Lower leg skin (tissue), 4 donors: ENCODE measurements at regions not wholly inside any gene's neighbourhood (a gene's known extent, or its start where the extent isn't known, plus 50 kb on each side); places are given as distances from the start of the nearest gene placed in this dataset.

Experiments used
- DNase-seq, 2 donors: peaks; one replicate each; pipeline ENCODE4 v3.0.0-alpha.2; 2019; ENCODE audit warnings: low spot score in 2 of 2
- H3K4me3 ChIP-seq: fragments of 200-600 bp; sonication (generic); 2 replicates; pipeline ENCODE4 v1.5.1; 2017; ENCODE audit warnings: mild to moderate bottlenecking, low read depth; ENCODE audit not compliant: poor library complexity, severe bottlenecking
- POLR2A ChIP-seq, 2 donors: fragments of 450-650 bp; IDR thresholded peaks; one replicate each; pipeline ENCODE4 v1.6.1; 2016 to 2017; ENCODE audit warnings: antibody characterized with exemption in 2 of 2, mild to moderate bottlenecking in 1 of 2, moderate library complexity in 1 of 2
- WGBS, 2 donors: methylation state at CpG; one replicate each; pipeline ENCODE4 v1.1.5; 2018; 5-methylcytosine and 5-hydroxymethylcytosine counted together
- intact Hi-C: fragments of 100-400 bp; cut with DNase I; formaldehyde crosslinking; loops from one replicate; pipeline ENCODE4 v1.15.0; 2023; ENCODE audit warnings: low total_unique reads
- TF ChIP-seq, protein P1 (sequence below), 3 donors: fragments of 450-650 bp; IDR thresholded peaks; one replicate each; pipeline ENCODE4 v1.5.1; 2016; ENCODE audit warnings: antibody characterized with exemption in 3 of 3, mild to moderate bottlenecking in 3 of 3, moderate library complexity in 2 of 3

DNA sequence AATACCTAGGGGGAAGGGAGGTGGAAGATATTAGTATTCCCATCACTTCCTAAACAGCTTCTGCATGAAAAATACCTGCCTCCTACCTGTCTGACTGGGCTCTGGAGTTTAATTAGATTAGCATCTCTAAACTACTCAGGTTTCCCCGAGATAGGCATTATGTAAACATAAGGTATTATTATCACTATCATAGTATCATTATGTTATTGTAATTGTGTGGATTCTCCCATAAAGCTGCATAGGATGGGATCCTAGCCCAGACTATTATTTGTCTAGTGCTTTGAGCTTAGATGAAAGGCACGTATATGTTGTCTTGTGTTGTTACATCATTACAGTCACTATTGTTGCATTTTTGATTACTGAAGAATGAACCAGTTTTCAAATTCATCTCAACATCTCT is 115.2 kb upstream of the SOX21 start:
- intact Hi-C loops = no loop called here
- TF ChIP-seq, protein P1, sequence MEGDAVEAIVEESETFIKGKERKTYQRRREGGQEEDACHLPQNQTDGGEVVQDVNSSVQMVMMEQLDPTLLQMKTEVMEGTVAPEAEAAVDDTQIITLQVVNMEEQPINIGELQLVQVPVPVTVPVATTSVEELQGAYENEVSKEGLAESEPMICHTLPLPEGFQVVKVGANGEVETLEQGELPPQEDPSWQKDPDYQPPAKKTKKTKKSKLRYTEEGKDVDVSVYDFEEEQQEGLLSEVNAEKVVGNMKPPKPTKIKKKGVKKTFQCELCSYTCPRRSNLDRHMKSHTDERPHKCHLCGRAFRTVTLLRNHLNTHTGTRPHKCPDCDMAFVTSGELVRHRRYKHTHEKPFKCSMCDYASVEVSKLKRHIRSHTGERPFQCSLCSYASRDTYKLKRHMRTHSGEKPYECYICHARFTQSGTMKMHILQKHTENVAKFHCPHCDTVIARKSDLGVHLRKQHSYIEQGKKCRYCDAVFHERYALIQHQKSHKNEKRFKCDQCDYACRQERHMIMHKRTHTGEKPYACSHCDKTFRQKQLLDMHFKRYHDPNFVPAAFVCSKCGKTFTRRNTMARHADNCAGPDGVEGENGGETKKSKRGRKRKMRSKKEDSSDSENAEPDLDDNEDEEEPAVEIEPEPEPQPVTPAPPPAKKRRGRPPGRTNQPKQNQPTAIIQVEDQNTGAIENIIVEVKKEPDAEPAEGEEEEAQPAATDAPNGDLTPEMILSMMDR (IDR thresholded peaks at IDR 0.05) = no peak
- no peak for TF ChIP-seq POLR2A (IDR thresholded peaks at IDR 0.05)
- 55 to 61% methylated on average over 2 of the region's 2 CpGs for WGBS, 2 donors
- H3K4me3 ChIP-seq = no peak overlapping the region
- no peak for DNase-seq

DNA sequence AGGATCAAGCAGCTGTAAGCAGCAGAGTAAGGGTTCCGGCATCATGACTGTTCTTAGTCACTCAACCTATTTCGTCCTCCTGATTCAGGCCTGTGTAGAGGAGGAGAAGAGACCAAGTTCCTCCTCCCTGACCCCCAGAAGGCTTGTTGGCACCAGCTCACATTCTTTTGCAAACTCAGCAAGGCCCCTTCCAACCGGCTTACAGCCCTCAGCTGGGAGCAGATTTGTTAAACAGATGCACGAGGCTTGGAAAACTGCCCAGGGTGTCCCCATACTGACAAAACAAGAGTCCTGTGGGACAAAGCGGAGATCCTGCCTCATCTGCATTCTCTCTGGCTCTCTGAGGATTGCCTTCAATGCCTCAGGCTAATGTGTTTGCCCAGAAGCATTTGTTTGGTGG is 113.2 kb upstream of the SOX21 start:
- no peak overlapping the region for H3K4me3 ChIP-seq
- TF ChIP-seq POLR2A (IDR thresholded peaks at IDR 0.05) = no peak
- TF ChIP-seq, protein P1 (IDR thresholded peaks at IDR 0.05) = no peak
- WGBS, 2 donors = 34 to 42% methylated on average over 5 of the region's 5 CpGs
- intact Hi-C loops = no loop called here
- DNase-seq = peak in 1 of 2 donors; percentile 26

DNA sequence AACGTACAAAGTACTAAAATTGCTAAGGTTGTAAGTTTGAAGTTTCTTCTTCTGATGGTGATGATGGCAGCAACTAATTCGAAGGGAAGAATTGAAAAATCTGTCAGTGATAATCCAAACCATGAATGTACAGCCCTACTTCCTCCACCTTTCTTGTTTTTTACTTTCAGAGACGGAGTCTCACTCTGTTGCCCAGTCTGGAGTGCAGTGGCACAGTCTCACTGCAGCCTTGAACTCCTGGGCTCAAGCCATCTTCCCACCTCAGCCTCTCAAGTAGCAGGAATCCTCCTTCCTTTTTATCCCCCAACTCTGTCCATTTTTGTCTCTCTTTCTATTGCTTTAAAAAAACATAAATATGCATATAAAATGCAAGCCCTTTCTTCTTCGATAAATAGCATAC is 112.3 kb upstream of the SOX21 start:
- intact Hi-C loops = loop anchor here (5.0 kb wide), 1 partner anchor 642 kb away; no protein-coding TSS in a partner anchor
- DNase-seq = no peak

DNA sequence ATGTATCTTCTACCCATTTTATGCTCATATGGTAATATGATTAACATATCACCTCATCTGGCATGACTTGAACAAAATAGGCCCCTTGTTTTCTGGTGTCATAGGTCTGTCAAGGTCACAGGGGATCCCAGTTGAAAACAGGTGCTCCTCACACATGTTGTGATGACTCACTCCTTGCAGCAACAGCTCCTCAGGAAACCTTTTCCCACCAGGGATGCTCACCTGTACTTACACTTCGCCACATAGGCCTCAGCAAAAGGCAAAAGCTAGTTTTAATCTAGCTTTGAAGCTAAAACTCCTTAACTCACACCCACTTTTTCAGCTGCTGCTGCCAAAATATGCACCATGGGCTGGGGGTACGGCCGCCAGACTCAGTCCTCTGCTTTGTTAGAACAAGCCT is 110.0 kb upstream of the SOX21 start:
- DNase-seq = no peak
- no peak for TF ChIP-seq POLR2A (IDR thresholded peaks at IDR 0.05)
- TF ChIP-seq, protein P1 (IDR thresholded peaks at IDR 0.05) = no peak
- 84 to 92% methylated on average over 3 of the region's 3 CpGs for WGBS, 2 donors
- intact Hi-C loops = loop anchor here (5.0 kb wide), 1 partner anchor 640 kb away; no protein-coding TSS in a partner anchor
- H3K4me3 ChIP-seq = no peak overlapping the region

More for the DNA sequence above, 112.3 kb upstream of the SOX21 start:
- no peak for TF ChIP-seq POLR2A (IDR thresholded peaks at IDR 0.05)
- TF ChIP-seq, protein P1 (IDR thresholded peaks at IDR 0.05) = no peak
- 85 to 87% methylated on average over 4 of the region's 4 CpGs for WGBS, 2 donors
- no peak overlapping the region for H3K4me3 ChIP-seq

DNA sequence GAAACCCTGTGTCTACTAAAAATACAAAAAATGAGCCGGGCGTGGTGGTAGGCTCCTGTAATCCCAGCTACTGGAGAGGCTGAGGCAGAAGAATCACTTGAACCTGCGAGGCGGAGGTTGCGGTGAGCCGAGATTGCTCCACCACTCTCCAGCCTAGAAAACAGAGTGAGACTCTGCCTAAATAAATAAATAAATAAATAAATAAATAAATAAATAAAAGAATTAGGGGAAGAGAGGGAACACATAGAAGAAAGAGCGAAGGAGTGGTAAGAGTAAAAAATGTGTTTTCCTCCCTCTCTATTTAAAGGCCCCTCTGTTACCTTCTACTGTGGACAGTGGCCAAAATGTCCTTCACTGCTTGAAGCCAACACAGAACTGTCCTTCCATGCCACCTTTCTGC is 103.9 kb upstream of the SOX21 start:
- intact Hi-C loops = no loop called here
- DNase-seq = no peak
- no peak for TF ChIP-seq POLR2A (IDR thresholded peaks at IDR 0.05)
- TF ChIP-seq, protein P1 (IDR thresholded peaks at IDR 0.05) = no peak
- no peak overlapping the region for H3K4me3 ChIP-seq
- 95 to 99% methylated on average over 7 of the region's 7 CpGs for WGBS, 2 donors

GRCh38 chr13:94813920-94814475 is 101.7 kb upstream of the SOX21 start:
- DNase-seq = no peak
- TF ChIP-seq POLR2A (IDR thresholded peaks at IDR 0.05) = no peak
- TF ChIP-seq, protein P1 (IDR thresholded peaks at IDR 0.05) = no peak
- intact Hi-C loops = no loop called here
- H3K4me3 ChIP-seq = no peak overlapping the region
- WGBS, 2 donors = 82 to 87% methylated on average over 4 of the region's 4 CpGs
